ENCODE measurements at regions not wholly inside any gene's neighbourhood (a gene's known extent, or its start where the extent isn't known, plus 50 kb on each side); places are given as distances from the start of the nearest gene placed in this dataset.

GRCh38 chr13:69603144-69603853 is 504.3 kb upstream of the ATXN8OS start:
- no peak overlapping the region for H2BK15ac ChIP-seq (ENCODE audit: low read length)
- no peak overlapping the region for H2AK5ac ChIP-seq (ENCODE audit: low read depth, low read length)
- H3K9ac ChIP-seq (replicated peaks in 1 of 4; ENCODE audit: extremely low read depth in 1 of 4, low read depth in 3 of 4, low read length in 3 of 4) = no peak overlapping the region
- H3K4ac ChIP-seq (replicated peaks; ENCODE audit: insufficient read length, low read depth, low read length) = no peak overlapping the region
- H2BK20ac ChIP-seq (ENCODE audit: low read length) = no peak overlapping the region
- no peaks in the 10 kb centered on the region for H4K20me1 ChIP-seq (replicated peaks in 1 of 2; ENCODE audit: control insufficient read depth in 1 of 2, insufficient read depth in 2 of 2, low read length in 2 of 2)
- no peak overlapping the region for H3K23ac ChIP-seq (ENCODE audit: insufficient read length)
- no peaks in the 10 kb centered on the region for H3K79me1 ChIP-seq (ENCODE audit: low read depth, low read length)
- H3K18ac ChIP-seq (ENCODE audit: extremely low read depth, low read length) = no peak overlapping the region
- no peak overlapping the region for H3K56ac ChIP-seq (replicated peaks; ENCODE audit: insufficient read length, low read depth, low read length)
- no peak overlapping the region for H4K91ac ChIP-seq (replicated peaks; ENCODE audit: insufficient read length, low read length)
- no peak overlapping the region for H3K4me3 ChIP-seq (ENCODE audit: extremely low read depth in 1 of 4, insufficient read depth in 2 of 4, low read depth in 3 of 4, low read length in 4 of 4)
- no peak overlapping the region for H2BK120ac ChIP-seq (replicated peaks; ENCODE audit: low read depth, low read length)
- FAIRE-seq = no peak
- no peaks in the 10 kb centered on the region for H3K36me3 ChIP-seq (ENCODE audit: control insufficient read depth in 2 of 4, insufficient read depth in 4 of 4, low read length in 3 of 4)
- no peak overlapping the region for H4K8ac ChIP-seq (ENCODE audit: extremely low read depth, insufficient read depth, low read length)
- H2AFZ ChIP-seq (ENCODE audit: low read length) = no peak overlapping the region
- DNase-seq (ENCODE audit: low read depth in 1 of 2, low spot score in 2 of 2) = no peak
- no peak overlapping the region for H3K4me2 ChIP-seq (ENCODE audit: insufficient read depth in 1 of 2, low read depth in 2 of 2, low read length in 2 of 2)
- no peak overlapping the region for H3K27ac ChIP-seq (ENCODE audit: low read depth, low read length)
- no peak overlapping the region for H2BK12ac ChIP-seq (ENCODE audit: low read depth, low read length)
- 78% methylated on average over 3 of the region's 3 CpGs; no CpG with 5 or more reads in 1 of the 2 experiments for WGBS, 2 experiments (ENCODE audit: extremely low coverage in 1 of 2, insufficient coverage in 1 of 2, insufficient read length in 1 of 2, insufficient replicate concordance in 2 of 2, low coverage in 1 of 2, low lambda C conversion rate in 2 of 2, missing lambda C conversion rate in 1 of 2)
- no peaks in the 10 kb centered on the region for H3K79me2 ChIP-seq (ENCODE audit: control insufficient read depth in 1 of 2, insufficient read depth in 2 of 2, low read length in 2 of 2)
- ChIA-PET POLR2A (ENCODE audit: partially characterized antibody) (no interaction called here), CTCF (ENCODE audit: partially characterized antibody) (interaction anchor here (0.9 to 1.0 kb wide), 2 partner anchors 9 to 18 kb away, joined by 3 read pairs; no protein-coding TSS in a partner anchor)
- H3K27me3 ChIP-seq (replicated peaks in 1 of 4; ENCODE audit: control insufficient read depth in 3 of 4, extremely low read depth in 1 of 4, insufficient read depth in 3 of 4, low read length in 3 of 4) = no peaks in the 10 kb centered on the region
- no peaks in the 10 kb centered on the region for H3K4me1 ChIP-seq (replicated peaks in 1 of 4; ENCODE audit: control insufficient read depth in 3 of 4, insufficient read depth in 4 of 4, low read length in 3 of 4)
- H4K5ac ChIP-seq (ENCODE audit: insufficient read length, low read depth, low read length) = no peak overlapping the region
- no peak overlapping the region for H2BK5ac ChIP-seq (ENCODE audit: low read depth, low read length)
- no peaks in the 10 kb centered on the region for H3K23me2 ChIP-seq (ENCODE audit: low read depth, low read length)
- H3K14ac ChIP-seq (ENCODE audit: insufficient read length) = no peak overlapping the region
- no peaks in the 10 kb centered on the region for H3K9me3 ChIP-seq (ENCODE audit: insufficient read depth in 2 of 2, low read depth in 1 of 2, low read length in 1 of 2)
- no peak for TF ChIP-seq HDAC2 (IDR thresholded peaks at IDR 0.05; ENCODE audit: borderline replicate concordance in 1 of 2, low read depth in 2 of 2, low read length in 2 of 2)
- no peak for TF ChIP-seq TBP (IDR thresholded peaks at IDR 0.05; ENCODE audit: low read depth, low read length)
- TF ChIP-seq CTCF (IDR thresholded peaks at IDR 0.05; ENCODE audit: control extremely low read depth in 1 of 3, insufficient read depth in 1 of 3, low read depth in 1 of 3, low read length in 3 of 3) = no peak
- TF ChIP-seq MAX (IDR thresholded peaks at IDR 0.05) = no peak
- no peak for TF ChIP-seq KDM5A (IDR thresholded peaks at IDR 0.05; ENCODE audit: low read length)
- no peak for TF ChIP-seq TAF1 (IDR thresholded peaks at IDR 0.05; ENCODE audit: low read depth, low read length)
- no peak for TF ChIP-seq POLR2AphosphoS5 (IDR thresholded peaks at IDR 0.05; ENCODE audit: low read depth, low read length)
- TF ChIP-seq PHF8 (conservative IDR thresholded peaks at IDR 0.05; ENCODE audit: low read depth, low read length) = no peak
- TF ChIP-seq NANOG (IDR thresholded peaks at IDR 0.05; ENCODE audit: insufficient read depth, low read depth, low read length, poor library complexity, severe bottlenecking) = no peak
- TF ChIP-seq BACH1 (IDR thresholded peaks at IDR 0.05; ENCODE audit: low read length) = no peak
- TF ChIP-seq MAFK (IDR thresholded peaks at IDR 0.05; ENCODE audit: low read depth, low read length) = no peak

All from H1 (cell line).